B cell (primary cell): ENCODE measurements at regions not wholly inside any gene's neighbourhood (a gene's known extent, or its start where the extent isn't known, plus 50 kb on each side); places are given as distances from the start of the nearest gene placed in this dataset.

ENCODE experiments used
- ATAC-seq: fragments of 200-7000 bp; cut with Tn5 transposase; one replicate; pipeline ENCODE4 v1.10.0; 2021; ENCODE audit warnings: low read depth, mild to moderate bottlenecking, moderate number of reproducible peaks, moderate library complexity
- CTCF ChIA-PET: fragments of 350-600 bp; sonication (Branson Sonifier 250); formaldehyde crosslinking; loops from one replicate; lab custom pipeline; 2021; ENCODE audit warnings: antibody characterized with exemption, inconsistent platforms; lab: Charles Lee
- POLR2A ChIA-PET: fragments of 350-600 bp; sonication (Branson Sonifier 250); formaldehyde crosslinking; loops from one replicate; lab custom pipeline; 2021; ENCODE audit warnings: antibody characterized with exemption; lab: Charles Lee
- DNase-seq: peaks from one replicate; pipeline ENCODE4 v3.0.0; 2013
- H2AFZ ChIP-seq: 2 replicates; pipeline ENCODE4 v1.6.1; 2012; ENCODE audit warnings: mild to moderate bottlenecking, low read depth, low read length; ENCODE audit not compliant: insufficient read depth, poor library complexity, severe bottlenecking
- H3K27ac ChIP-seq, 2 donors: 1 replicate in 1 of 2; 2 replicates in 1 of 2; pipeline ENCODE4 v1.5.1; 2012 to 2013; ENCODE audit warnings: low read length in 2 of 2, mild to moderate bottlenecking in 2 of 2, moderate library complexity in 1 of 2
- H3K27me3 ChIP-seq, 4 experiments: fragments of 200-600 bp in 1 of 4; sonication (generic) in 1 of 4; replicated peaks in 1 of 4; 1 replicate in 2 of 4; 2 replicates in 2 of 4; pipeline versions ENCODE4 v1.6.1 to v1.7.0; 2013 to 2016; ENCODE audit warnings: low read length in 3 of 4, mild to moderate bottlenecking in 2 of 4, mixed read lengths in 1 of 4, moderate library complexity in 1 of 4; ENCODE audit not compliant: insufficient read depth in 4 of 4, control insufficient read depth in 3 of 4; ENCODE audit errors: control extremely low read depth in 1 of 4
- H3K36me3 ChIP-seq, 2 experiments: replicated peaks in 1 of 2; 1 replicate in 1 of 2; 2 replicates in 1 of 2; pipeline versions ENCODE4 v1.6.1 to v1.7.1; 2013; ENCODE audit warnings: low read length in 1 of 2; ENCODE audit not compliant: insufficient read depth in 2 of 2, control insufficient read depth in 1 of 2; ENCODE audit errors: control extremely low read depth in 1 of 2, extremely low read depth in 1 of 2
- H3K4me1 ChIP-seq, 2 donors: fragments of 200-600 bp in 1 of 2; sonication (generic) in 1 of 2; 1 replicate in 1 of 2; 2 replicates in 1 of 2; pipeline versions ENCODE4 v1.5.1 to v1.6.1; 2013 to 2017; ENCODE audit warnings: low read length in 2 of 2; ENCODE audit not compliant: control insufficient read depth in 2 of 2, insufficient read depth in 2 of 2
- H3K4me2 ChIP-seq: replicated peaks from 2 replicates; pipeline ENCODE3; 2012; ENCODE audit warnings: mild to moderate bottlenecking, low read depth, low read length; ENCODE audit not compliant: poor library complexity, severe bottlenecking
- H3K4me3 ChIP-seq, 5 experiments: fragments of 200-600 bp in 1 of 5; sonication (generic) in 1 of 5; 1 replicate in 3 of 5; 2 replicates in 2 of 5; pipeline versions ENCODE4 v1.5.1 to v1.7.0; 2011 to 2016; ENCODE audit warnings: low read length in 4 of 5, mild to moderate bottlenecking in 4 of 5, low read depth in 2 of 5, control low read depth in 1 of 5, moderate library complexity in 1 of 5; ENCODE audit not compliant: insufficient read depth in 1 of 5; ENCODE audit errors: control extremely low read depth in 1 of 5, extremely low read depth in 1 of 5
- H3K79me2 ChIP-seq: fragments of 200-600 bp; sonication (generic); one replicate; pipeline ENCODE4 v1.6.0; 2016; ENCODE audit warnings: low read length; ENCODE audit not compliant: control insufficient read depth, insufficient read depth
- H3K9ac ChIP-seq: fragments of 200-600 bp; sonication (generic); 2 replicates; pipeline ENCODE4 v1.6.1; 2017; ENCODE audit warnings: mild to moderate bottlenecking, low read length, moderate library complexity
- H3K9me3 ChIP-seq, 3 donors: one replicate each; pipeline versions ENCODE4 v1.6.1 to v1.7.1; 2013; ENCODE audit warnings: low read length in 2 of 3; ENCODE audit not compliant: control insufficient read depth in 2 of 3, insufficient read depth in 1 of 3; ENCODE audit errors: control extremely low read depth in 1 of 3
- H4K20me1 ChIP-seq: 2 replicates; pipeline ENCODE4 v1.6.0; 2012; ENCODE audit warnings: mild to moderate bottlenecking, low read length; ENCODE audit not compliant: insufficient read depth, control insufficient read depth, poor library complexity, severe bottlenecking
- H3K27ac Mint-ChIP-seq: one replicate; pipeline ENCODE4 v1.8.0; 2021; ENCODE audit warnings: mixed read lengths
- H3K27me3 Mint-ChIP-seq: one replicate; pipeline ENCODE4 v1.8.0; 2021; ENCODE audit warnings: mixed read lengths
- H3K4me1 Mint-ChIP-seq: one replicate; pipeline ENCODE4 v1.8.0; 2021; ENCODE audit warnings: mixed read lengths
- H3K4me3 Mint-ChIP-seq: one replicate; pipeline ENCODE4 v1.8.0; 2021; ENCODE audit warnings: mixed read lengths
- H3K9me3 Mint-ChIP-seq: one replicate; pipeline ENCODE4 v1.8.0; 2022; ENCODE audit warnings: mixed read lengths; ENCODE audit not compliant: insufficient read depth
- EZH2 ChIP-seq: IDR thresholded peaks from 2 replicates; pipeline ENCODE4 v1.6.1; 2012; ENCODE audit warnings: borderline replicate concordance, low read depth, mild to moderate bottlenecking, moderate library complexity, low read length; ENCODE audit not compliant: insufficient read depth, poor library complexity, severe bottlenecking
- WGBS: methylation state at CpG from one replicate; pipeline ENCODE4 v1.1.5; 2013; ENCODE audit warnings: missing lambda C conversion rate; ENCODE audit not compliant: insufficient coverage; 5-methylcytosine and 5-hydroxymethylcytosine counted together
- intact Hi-C: fragments of 100-400 bp; cut with micrococcal nuclease; formaldehyde crosslinking; loops from one replicate; pipeline ENCODE4 v1.10.0; 2022
- TF ChIP-seq, protein P1 (sequence below): fragments of 200-600 bp; IDR thresholded peaks from one replicate; pipeline ENCODE4 v1.8.0; 2022; ENCODE audit warnings: antibody characterized with exemption, mild to moderate bottlenecking

DNA sequence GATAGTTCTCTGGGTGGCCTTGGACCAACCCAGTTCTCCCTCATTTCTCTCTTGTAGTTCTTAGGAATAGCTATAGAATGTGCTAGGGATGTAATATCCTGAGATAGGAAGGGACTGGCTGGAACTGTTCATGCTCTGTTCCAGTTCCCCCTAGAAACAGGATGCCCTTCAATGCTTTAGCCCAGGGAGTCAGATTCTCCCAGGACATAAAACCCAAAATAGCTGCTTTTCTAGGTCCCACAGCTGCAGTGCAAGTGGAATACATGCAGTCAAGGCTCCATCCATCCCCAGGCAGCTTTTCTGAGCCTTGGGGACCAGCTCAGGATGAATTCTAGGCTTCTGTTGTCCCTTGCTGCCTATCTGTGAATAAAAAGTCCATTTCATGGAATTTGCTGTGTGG is 257.3 kb upstream of the CTAGE1 start:
- Histone ChIP-seq H3K4me2 (no peak overlapping the region), H3K27me3 (no peaks in the 10 kb centered on the region), H3K9ac (no peak overlapping the region), H4K20me1 (no peaks in the 10 kb centered on the region), H3K4me1 (no peaks in the 10 kb centered on the region), H3K79me2 (no peaks in the 10 kb centered on the region), H3K27ac (no peak overlapping the region), H3K36me3 (no peaks in the 10 kb centered on the region), H2AFZ (no peak overlapping the region), H3K4me3 (no peak overlapping the region), H3K9me3 (no peaks in the 10 kb centered on the region)
- ChIA-PET CTCF (no interaction called here), POLR2A (no interaction called here)
- DNase-seq (no peak), ATAC-seq (no peak)
- Mint-ChIP-seq H3K27ac (no peak overlapping the region), H3K27me3 (peaks cover 8% of the 10 kb centered on the region), H3K9me3 (no peaks in the 10 kb centered on the region), H3K4me3 (no peak overlapping the region), H3K4me1 (no peaks in the 10 kb centered on the region)
- TF ChIP-seq, protein P1, sequence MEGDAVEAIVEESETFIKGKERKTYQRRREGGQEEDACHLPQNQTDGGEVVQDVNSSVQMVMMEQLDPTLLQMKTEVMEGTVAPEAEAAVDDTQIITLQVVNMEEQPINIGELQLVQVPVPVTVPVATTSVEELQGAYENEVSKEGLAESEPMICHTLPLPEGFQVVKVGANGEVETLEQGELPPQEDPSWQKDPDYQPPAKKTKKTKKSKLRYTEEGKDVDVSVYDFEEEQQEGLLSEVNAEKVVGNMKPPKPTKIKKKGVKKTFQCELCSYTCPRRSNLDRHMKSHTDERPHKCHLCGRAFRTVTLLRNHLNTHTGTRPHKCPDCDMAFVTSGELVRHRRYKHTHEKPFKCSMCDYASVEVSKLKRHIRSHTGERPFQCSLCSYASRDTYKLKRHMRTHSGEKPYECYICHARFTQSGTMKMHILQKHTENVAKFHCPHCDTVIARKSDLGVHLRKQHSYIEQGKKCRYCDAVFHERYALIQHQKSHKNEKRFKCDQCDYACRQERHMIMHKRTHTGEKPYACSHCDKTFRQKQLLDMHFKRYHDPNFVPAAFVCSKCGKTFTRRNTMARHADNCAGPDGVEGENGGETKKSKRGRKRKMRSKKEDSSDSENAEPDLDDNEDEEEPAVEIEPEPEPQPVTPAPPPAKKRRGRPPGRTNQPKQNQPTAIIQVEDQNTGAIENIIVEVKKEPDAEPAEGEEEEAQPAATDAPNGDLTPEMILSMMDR, result no peak
- TF ChIP-seq EZH2, result no peak
- intact Hi-C loops, result no loop called here

DNA sequence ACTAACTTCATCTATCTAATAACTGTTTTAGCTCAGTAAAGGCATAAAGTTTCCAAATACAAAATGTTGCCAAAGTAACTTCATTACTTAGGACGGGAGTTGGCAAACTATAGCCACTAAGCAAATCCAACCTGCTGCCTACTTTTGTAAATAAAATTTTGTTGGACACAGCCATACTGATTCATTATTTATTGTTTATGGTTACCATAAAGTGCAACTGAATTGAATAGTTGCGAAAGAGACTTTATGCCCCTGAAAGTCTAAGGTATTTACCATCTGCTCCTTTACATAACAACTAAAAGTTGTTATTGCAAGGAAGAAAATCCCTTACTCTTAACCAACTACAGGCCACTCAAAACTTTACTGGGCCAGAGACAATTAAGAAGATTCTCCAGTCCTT is 256.7 kb upstream of the RBBP8 start:
- H3K27me3 ChIP-seq, result no peaks in the 10 kb centered on the region
- no peak overlapping the region for H2AFZ ChIP-seq
- Mint-ChIP-seq H3K27me3 (peaks cover 8% of the 10 kb centered on the region), H3K4me1 (no peaks in the 10 kb centered on the region), H3K4me3 (no peak overlapping the region), H3K27ac (no peak overlapping the region), H3K9me3 (no peaks in the 10 kb centered on the region)
- H3K9me3 ChIP-seq, result no peaks in the 10 kb centered on the region
- no peaks in the 10 kb centered on the region for H3K4me1 ChIP-seq
- WGBS, result no CpG with 5 or more reads among the region's 2 CpGs
- H3K36me3 ChIP-seq, result no peaks in the 10 kb centered on the region
- no peak for DNase-seq
- no peak overlapping the region for H3K9ac ChIP-seq
- ChIA-PET CTCF (no interaction called here), POLR2A (no interaction called here)
- no peak for TF ChIP-seq EZH2
- TF ChIP-seq, protein P1, result no peak
- no peak overlapping the region for H3K4me3 ChIP-seq
- intact Hi-C loops, result no loop called here
- H3K27ac ChIP-seq, result no peak overlapping the region
- no peak for ATAC-seq
- H4K20me1 ChIP-seq, result no peaks in the 10 kb centered on the region
- H3K4me2 ChIP-seq, result no peak overlapping the region
- H3K79me2 ChIP-seq, result no peaks in the 10 kb centered on the region
